Astrocyte (in vitro differentiated cells and primary cell): ENCODE measurements at regions not wholly inside any gene's neighbourhood (a gene's known extent, or its start where the extent isn't known, plus 50 kb on each side); places are given as distances from the start of the nearest gene placed in this dataset.

Experiments used
- DNase-seq: peaks from one replicate; pipeline ENCODE4 v3.0.0-alpha.2; 2010; ENCODE audit warnings: low read depth
- FAIRE-seq: peaks from 2 replicates; lab custom pipeline; 2011; peaks lifted over from hg19 to GRCh38; lab: Jason Lieb, UNC
- H2AFZ ChIP-seq: 2 replicates; pipeline ENCODE4 v1.6.0; 2012; ENCODE audit warnings: low read depth, low read length, inconsistent platforms
- H3K27ac ChIP-seq: 2 replicates; pipeline ENCODE4 v1.5.1; 2011; ENCODE audit warnings: low read depth, low read length, inconsistent platforms
- H3K27me3 ChIP-seq: 2 replicates; pipeline ENCODE4 v1.6.0; 2011; ENCODE audit warnings: low read length, inconsistent platforms; ENCODE audit not compliant: insufficient read depth
- H3K36me3 ChIP-seq: 2 replicates; pipeline ENCODE4 v1.5.1; 2011; ENCODE audit warnings: low read length, inconsistent platforms; ENCODE audit not compliant: insufficient read depth
- H3K4me1 ChIP-seq: 2 replicates; pipeline ENCODE4 v1.5.1; 2011; ENCODE audit warnings: low read length, inconsistent platforms; ENCODE audit not compliant: insufficient read depth
- H3K4me2 ChIP-seq: 2 replicates; pipeline ENCODE4 v1.6.0; 2012; ENCODE audit warnings: low read length, inconsistent platforms
- H3K4me3 ChIP-seq: 2 replicates; pipeline ENCODE4 v1.5.1; 2011; ENCODE audit warnings: low read depth, mild to moderate bottlenecking, low read length, inconsistent platforms; ENCODE audit not compliant: insufficient read depth
- H3K79me2 ChIP-seq: 2 replicates; pipeline ENCODE4 v1.6.0; 2012; ENCODE audit warnings: mild to moderate bottlenecking, low read length, inconsistent platforms; ENCODE audit not compliant: insufficient read depth
- H3K9ac ChIP-seq: 2 replicates; pipeline ENCODE4 v1.6.0; 2012; ENCODE audit warnings: mild to moderate bottlenecking, low read length, inconsistent platforms
- H3K9me3 ChIP-seq: 2 replicates; pipeline ENCODE4 v1.5.1; 2012; ENCODE audit warnings: low read depth, mild to moderate bottlenecking, low read length, inconsistent platforms; ENCODE audit not compliant: insufficient read depth
- H4K20me1 ChIP-seq: 2 replicates; pipeline ENCODE4 v1.6.0; 2012; ENCODE audit warnings: low read length, inconsistent platforms; ENCODE audit not compliant: insufficient read depth
- H3K27ac Mint-ChIP-seq: one replicate; pipeline ENCODE4 v1.8.0; 2021; ENCODE audit warnings: mild to moderate bottlenecking, mixed read lengths; ENCODE audit not compliant: unreplicated experiment
- H3K27me3 Mint-ChIP-seq: one replicate; pipeline ENCODE4 v1.8.0; 2021; ENCODE audit warnings: low read depth, mixed read lengths; ENCODE audit not compliant: unreplicated experiment
- H3K36me3 Mint-ChIP-seq: one replicate; pipeline ENCODE4 v1.8.0; 2021; ENCODE audit warnings: low read depth, mixed read lengths; ENCODE audit not compliant: unreplicated experiment
- H3K4me1 Mint-ChIP-seq: one replicate; pipeline ENCODE4 v1.8.0; 2021; ENCODE audit warnings: low read depth, mixed read lengths; ENCODE audit not compliant: unreplicated experiment
- H3K4me3 Mint-ChIP-seq: one replicate; pipeline ENCODE4 v1.8.0; 2021; ENCODE audit warnings: mild to moderate bottlenecking, moderate library complexity, mixed read lengths; ENCODE audit not compliant: unreplicated experiment
- H3K9me3 Mint-ChIP-seq: one replicate; pipeline ENCODE4 v1.8.0; 2021; ENCODE audit warnings: mild to moderate bottlenecking, mixed read lengths; ENCODE audit not compliant: unreplicated experiment
- CTCF ChIP-seq: IDR thresholded peaks from 2 replicates; pipeline ENCODE4 v1.5.1; 2011; ENCODE audit warnings: low read depth, mild to moderate bottlenecking, inconsistent platforms, low read length, moderate library complexity; ENCODE audit not compliant: insufficient read depth
- EZH2 ChIP-seq: IDR thresholded peaks from 2 replicates; pipeline ENCODE4 v1.6.1; 2012; ENCODE audit warnings: mild to moderate bottlenecking, low read length, inconsistent platforms; ENCODE audit not compliant: insufficient read depth

GRCh38 chr7:13308423-13308822, 621.0 kb downstream of the ARL4A start:
- Histone ChIP-seq H4K20me1 (no peaks in the 10 kb centered on the region), H3K4me1 (no peaks in the 10 kb centered on the region), H3K4me2 (no peak overlapping the region), H3K27me3 (no peaks in the 10 kb centered on the region), H3K27ac (no peak overlapping the region), H3K79me2 (no peaks in the 10 kb centered on the region), H3K4me3 (no peak overlapping the region), H2AFZ (no peak overlapping the region), H3K9me3 (no peaks in the 10 kb centered on the region), H3K9ac (no peak overlapping the region), H3K36me3 (no peaks in the 10 kb centered on the region)
- Mint-ChIP-seq H3K4me3 (no peak overlapping the region), H3K9me3 (peaks cover 7% of the 10 kb centered on the region), H3K36me3 (no peaks in the 10 kb centered on the region), H3K4me1 (no peaks in the 10 kb centered on the region), H3K27me3 (no peaks in the 10 kb centered on the region), H3K27ac (no peak overlapping the region)
- no peak for TF ChIP-seq CTCF
- TF ChIP-seq EZH2: no peak
- DNase-seq (no peak), FAIRE-seq (no peak)

GRCh38 chr7:13309535-13309934, 622.1 kb downstream of the ARL4A start:
- Histone ChIP-seq H3K79me2 (no peaks in the 10 kb centered on the region), H2AFZ (no peak overlapping the region), H3K27me3 (no peaks in the 10 kb centered on the region), H3K9ac (no peak overlapping the region), H3K4me3 (no peak overlapping the region), H3K9me3 (no peaks in the 10 kb centered on the region), H3K4me2 (no peak overlapping the region), H3K36me3 (no peaks in the 10 kb centered on the region), H4K20me1 (no peaks in the 10 kb centered on the region), H3K27ac (no peak overlapping the region), H3K4me1 (no peaks in the 10 kb centered on the region)
- Mint-ChIP-seq H3K9me3 (peaks cover 7% of the 10 kb centered on the region), H3K4me3 (no peak overlapping the region), H3K27me3 (no peaks in the 10 kb centered on the region), H3K36me3 (no peaks in the 10 kb centered on the region), H3K4me1 (no peaks in the 10 kb centered on the region), H3K27ac (no peak overlapping the region)
- DNase-seq: no peak
- TF ChIP-seq EZH2 (no peak), CTCF (no peak)
- no peak for FAIRE-seq

GRCh38 chr7:13312307-13312706, 624.9 kb downstream of the ARL4A start:
- no peak overlapping the region for H3K4me3 Mint-ChIP-seq
- no peak overlapping the region for H3K4me3 ChIP-seq
- H3K79me2 ChIP-seq: no peaks in the 10 kb centered on the region
- FAIRE-seq (no peak), DNase-seq (no peak)
- no peak overlapping the region for H3K27ac ChIP-seq
- no peaks in the 10 kb centered on the region for H3K4me1 ChIP-seq
- no peak overlapping the region for H3K27ac Mint-ChIP-seq
- peaks cover 7% of the 10 kb centered on the region for H3K9me3 Mint-ChIP-seq
- no peaks in the 10 kb centered on the region for H3K36me3 ChIP-seq
- no peaks in the 10 kb centered on the region for H3K4me1 Mint-ChIP-seq
- no peak overlapping the region for H2AFZ ChIP-seq
- H3K9ac ChIP-seq: no peak overlapping the region
- no peaks in the 10 kb centered on the region for H3K9me3 ChIP-seq
- no peaks in the 10 kb centered on the region for H3K27me3 ChIP-seq
- no peaks in the 10 kb centered on the region for H3K27me3 Mint-ChIP-seq
- no peak overlapping the region for H3K4me2 ChIP-seq
- no peaks in the 10 kb centered on the region for H3K36me3 Mint-ChIP-seq
- TF ChIP-seq CTCF: no peak
- no peak for TF ChIP-seq EZH2
- no peaks in the 10 kb centered on the region for H4K20me1 ChIP-seq
